ENCODE measurements at regions not wholly inside any gene's neighbourhood (a gene's known extent, or its start where the extent isn't known, plus 50 kb on each side); places are given as distances from the start of the nearest gene placed in this dataset.
"Not testable (repeated sequence)": the region's sequence is repeated elsewhere in the genome, so short reads cannot be mapped to it uniquely, and the experiment has no call there.

- FAIRE-seq = no peak
Observed at GRCh38 chr10:84719687-84720086, 391.3 kb downstream of the CCSER2 start.

DNA sequence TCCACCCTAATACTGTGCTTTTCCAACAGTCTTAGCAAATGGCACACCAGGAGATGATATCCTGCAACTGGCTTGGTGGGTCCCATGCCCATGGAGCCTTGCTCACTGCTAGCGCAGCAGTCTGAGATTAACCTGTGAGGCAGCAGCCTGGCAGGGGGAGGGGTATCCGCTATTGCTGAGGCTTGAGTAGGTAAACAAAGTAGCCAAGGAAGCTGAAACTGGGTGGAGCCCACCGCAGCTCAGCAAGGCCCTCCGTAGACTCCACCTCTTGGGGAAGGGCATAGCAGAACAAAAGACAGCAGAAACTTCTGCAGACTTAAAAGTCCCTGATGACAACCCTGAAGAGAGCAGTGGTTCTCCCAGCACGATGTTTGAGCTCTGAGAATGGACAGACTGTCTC lies 399.0 kb downstream of the CCSER2 start:
- no peak for FAIRE-seq
- no peak for TF ChIP-seq CTCF (IDR thresholded peaks at IDR 0.05; ENCODE audit: insufficient read depth, missing control alignments)
- no peak for DNase-seq (ENCODE audit: insufficient read length, low spot score)

More at GRCh38 chr10:84719687-84720086, 391.3 kb downstream of the CCSER2 start:
- no peak for TF ChIP-seq CTCF (IDR thresholded peaks at IDR 0.05; ENCODE audit: insufficient read depth, missing control alignments)
- no peak for DNase-seq (ENCODE audit: insufficient read length, low spot score)

GRCh38 chr10:84739126-84739525 lies 410.7 kb downstream of the CCSER2 start:
- not testable (repeated sequence) for FAIRE-seq; DNase-seq (ENCODE audit: insufficient read length, low spot score)

DNA sequence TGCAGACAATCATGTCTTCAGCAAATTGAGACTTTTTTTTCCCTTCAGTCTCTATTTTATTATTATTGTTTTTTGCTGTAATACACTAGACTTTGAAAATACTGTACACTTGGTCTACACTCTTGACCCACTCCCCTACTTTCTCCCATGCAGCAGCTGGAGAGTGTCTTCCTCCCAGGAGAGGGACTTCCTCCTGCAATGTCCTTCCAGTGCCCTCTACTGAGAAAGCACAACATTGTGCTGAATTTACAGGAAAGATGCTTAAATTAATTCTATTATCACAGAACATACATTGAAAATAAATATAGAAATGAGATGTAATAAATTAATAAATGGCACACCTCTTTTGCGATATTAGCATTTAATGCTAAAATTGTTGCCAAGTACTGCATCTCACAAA lies 411.3 kb downstream of the CCSER2 start:
- DNase-seq (ENCODE audit: insufficient read length, low spot score) = no peak
- FAIRE-seq = no peak
- no peak for TF ChIP-seq CTCF (IDR thresholded peaks at IDR 0.05; ENCODE audit: insufficient read depth, missing control alignments)

DNA sequence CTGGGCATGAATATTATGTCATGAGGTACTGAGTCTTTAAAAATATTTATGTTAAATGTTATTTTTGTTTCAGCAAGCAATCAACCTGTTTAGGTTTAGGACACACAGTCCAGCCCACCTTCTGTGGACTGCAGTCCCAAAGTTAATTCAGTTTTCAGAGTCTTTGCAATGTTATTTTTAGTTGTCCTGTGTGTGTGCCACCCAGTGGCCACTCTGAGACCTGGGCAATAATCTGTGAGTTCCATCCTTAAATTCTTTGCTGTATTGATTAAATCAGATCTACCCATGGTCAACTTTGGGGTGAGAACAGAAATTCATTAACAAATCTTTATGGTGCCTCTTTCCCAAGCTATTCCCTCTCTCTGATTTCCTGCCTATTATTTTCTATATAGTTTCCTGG lies 415.1 kb downstream of the CCSER2 start:
- DNase-seq (ENCODE audit: insufficient read length, low spot score) = no peak
- FAIRE-seq = no peak
- TF ChIP-seq CTCF (IDR thresholded peaks at IDR 0.05; ENCODE audit: insufficient read depth, missing control alignments) = peak; percentile 51

DNA sequence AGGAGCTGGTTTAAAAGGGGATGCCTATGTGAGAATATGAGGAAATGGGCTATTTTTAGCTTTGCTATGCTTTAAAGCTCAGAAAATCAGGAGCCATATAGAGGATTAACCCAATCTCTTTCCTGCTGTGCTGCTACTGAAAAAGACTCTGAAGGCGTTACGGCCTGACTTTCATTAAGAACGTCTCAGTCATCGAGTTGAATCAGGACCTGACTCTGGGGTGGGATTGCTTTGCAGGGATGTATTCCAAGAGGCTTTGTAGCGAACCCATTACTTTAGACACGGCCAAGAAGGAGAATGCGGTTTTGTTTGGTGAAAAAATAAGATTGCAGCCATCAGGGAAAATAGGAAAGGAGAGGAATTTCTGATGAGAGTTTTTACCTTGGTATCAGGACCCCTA lies 426.9 kb downstream of the CCSER2 start:
- no peak for TF ChIP-seq CTCF (IDR thresholded peaks at IDR 0.05; ENCODE audit: insufficient read depth, missing control alignments)
- FAIRE-seq = no peak
- no peak for DNase-seq (ENCODE audit: insufficient read length, low spot score)

- DNase-seq (ENCODE audit: insufficient read length, low spot score); FAIRE-seq: not testable (repeated sequence)
Observed at GRCh38 chr10:84756653-84757052, 428.3 kb downstream of the CCSER2 start.

DNA sequence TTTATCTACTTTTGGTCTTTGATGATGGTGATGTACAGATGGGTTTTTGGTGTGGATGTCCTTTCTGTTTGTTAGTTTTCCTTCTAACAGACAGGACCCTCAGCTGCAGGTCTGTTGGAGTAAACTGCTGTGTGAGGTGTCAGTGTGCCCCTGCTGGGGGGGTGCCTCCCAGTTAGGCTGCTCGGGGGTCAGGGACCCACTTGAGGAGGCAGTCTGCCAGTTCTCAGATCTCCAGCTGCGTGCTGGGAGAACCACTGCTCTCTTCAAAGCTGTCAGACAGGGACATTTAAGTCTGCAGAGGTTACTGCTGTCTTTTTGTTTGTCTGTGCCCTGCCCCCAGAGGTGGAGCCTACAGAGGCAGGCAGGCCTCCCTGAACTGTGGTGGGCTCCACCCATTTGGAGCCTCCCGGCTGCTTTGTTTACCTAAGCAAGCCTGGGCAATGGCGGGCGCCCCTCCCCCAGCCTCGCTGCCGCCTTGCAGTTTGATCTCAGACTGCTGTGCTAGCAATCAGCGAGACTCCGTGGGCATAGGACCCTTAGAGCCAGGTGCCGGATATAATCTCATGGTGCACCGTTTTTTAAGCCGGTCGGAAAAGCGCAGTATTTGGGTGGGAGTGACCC lies 433.7 kb downstream of the CCSER2 start:
- DNase-seq (ENCODE audit: insufficient read length, low spot score) = not testable (repeated sequence)

GRCh38 chr10:84762754-84763394 lies 434.5 kb downstream of the CCSER2 start:
- DNase-seq (ENCODE audit: insufficient read length, low spot score) (no peak), FAIRE-seq (no peak)

More for the DNA sequence above, 433.7 kb downstream of the CCSER2 start:
- not testable (repeated sequence) for FAIRE-seq

More at GRCh38 chr10:84762754-84763394, 434.5 kb downstream of the CCSER2 start:
- TF ChIP-seq CTCF (IDR thresholded peaks at IDR 0.05; ENCODE audit: insufficient read depth, missing control alignments) = no peak
